Panc1 (cell line): ENCODE measurements at regions not wholly inside any gene's neighbourhood (a gene's known extent, or its start where the extent isn't known, plus 50 kb on each side); places are given as distances from the start of the nearest gene placed in this dataset.

ENCODE experiments used
- ATAC-seq: fragments of 200-7000 bp; cut with Tn5 transposase; 2 replicates; pipeline ENCODE4 v1.9.1; 2020; ENCODE audit warnings: mild to moderate bottlenecking, moderate library complexity
- BruUV-seq: library from RNA; stranded (reverse); fragments of 400-500 nt; replicated peaks from 2 replicates; lab custom pipeline; 2021; lab: Mats Ljungman, UMichigan
- CTCF ChIA-PET: fragments of 300-600 bp; sonication (Branson Sonifier 250); formaldehyde crosslinking; loops from one replicate; lab custom pipeline; 2022; ENCODE audit warnings: antibody characterized with exemption; lab: Charles Lee
- POLR2A ChIA-PET: fragments of 300-600 bp; sonication (Branson Sonifier 250); formaldehyde crosslinking; loops from one replicate; lab custom pipeline; 2022; ENCODE audit warnings: antibody characterized with exemption; lab: Charles Lee
- DNase-seq: peaks from one replicate; pipeline ENCODE4 v3.0.0-alpha.2; 2010; ENCODE audit warnings: low read depth, low spot score
- H3K27ac ChIP-seq: 2 replicates; pipeline ENCODE4 v1.5.1; 2011; ENCODE audit warnings: mild to moderate bottlenecking, low read length, inconsistent platforms
- H3K27me3 ChIP-seq: fragments of 200-500 bp; sonication (Bioruptor generic); 2 replicates; pipeline ENCODE4 v1.6.0; 2014; ENCODE audit warnings: low read length, inconsistent platforms; ENCODE audit not compliant: control insufficient read depth, insufficient read depth
- H3K36me3 ChIP-seq: fragments of 200-500 bp; sonication (Bioruptor generic); 2 replicates; pipeline ENCODE4 v1.5.1; 2014; ENCODE audit warnings: inconsistent platforms, mild to moderate bottlenecking, low read length, moderate library complexity; ENCODE audit not compliant: control insufficient read depth, insufficient read depth
- H3K4me1 ChIP-seq: 2 replicates; pipeline ENCODE4 v1.5.1; 2011; ENCODE audit warnings: inconsistent platforms, mild to moderate bottlenecking, low read length, moderate library complexity; ENCODE audit not compliant: control insufficient read depth, insufficient read depth
- H3K4me3 ChIP-seq, 2 experiments: 2 replicates each; pipeline ENCODE4 v1.5.1; 2011 to 2012; ENCODE audit warnings: low read depth in 2 of 2, low read length in 2 of 2, mild to moderate bottlenecking in 2 of 2, inconsistent platforms in 1 of 2, moderate library complexity in 1 of 2
- H3K9me3 ChIP-seq: fragments of 200-500 bp; sonication (Bioruptor generic); 2 replicates; pipeline ENCODE4 v1.5.1; 2014; ENCODE audit warnings: low read depth, mild to moderate bottlenecking, inconsistent platforms, low read length, moderate library complexity; ENCODE audit not compliant: control insufficient read depth, insufficient read depth
- CTCF ChIP-seq: fragments of 450-650 bp; IDR thresholded peaks from 2 replicates; pipeline ENCODE4 v1.5.1; 2017; ENCODE audit warnings: mild to moderate bottlenecking
- POLR2AphosphoS5 ChIP-seq: IDR thresholded peaks from 2 replicates; pipeline ENCODE4 v1.6.1; 2012; ENCODE audit warnings: mild to moderate bottlenecking, low read depth, low read length, moderate library complexity
- SIN3A ChIP-seq: IDR thresholded peaks from 2 replicates; pipeline ENCODE4 v1.6.1; 2012; ENCODE audit warnings: low read depth, mild to moderate bottlenecking, low read length, moderate library complexity, borderline replicate concordance; ENCODE audit not compliant: insufficient read depth
- TCF7L2 ChIP-seq: IDR thresholded peaks from 2 replicates; pipeline ENCODE4 v1.6.1; 2011; ENCODE audit warnings: mild to moderate bottlenecking, low read depth, low read length, inconsistent platforms
- in situ Hi-C: cut with HindIII; loops from 2 replicates; pipeline ENCODE4 v1.10.0; 2016; ENCODE audit warnings: low sequenced_read_pairs, low pct_unique_long_range_greater_than_20kb
- intact Hi-C: fragments of 100-400 bp; cut with micrococcal nuclease; formaldehyde crosslinking; loops from one replicate; pipeline ENCODE4 v1.10.0; 2022; ENCODE audit not compliant: unreplicated experiment
- TF ChIP-seq, protein P1 (sequence below), 2 experiments: IDR thresholded peaks; 2 replicates each; pipeline ENCODE4 v1.6.1; 2011 to 2012; ENCODE audit warnings: low read depth in 2 of 2, control low read depth in 1 of 2, low read length in 1 of 2, mild to moderate bottlenecking in 1 of 2, moderate library complexity in 1 of 2; ENCODE audit not compliant: insufficient read depth in 1 of 2

DNA sequence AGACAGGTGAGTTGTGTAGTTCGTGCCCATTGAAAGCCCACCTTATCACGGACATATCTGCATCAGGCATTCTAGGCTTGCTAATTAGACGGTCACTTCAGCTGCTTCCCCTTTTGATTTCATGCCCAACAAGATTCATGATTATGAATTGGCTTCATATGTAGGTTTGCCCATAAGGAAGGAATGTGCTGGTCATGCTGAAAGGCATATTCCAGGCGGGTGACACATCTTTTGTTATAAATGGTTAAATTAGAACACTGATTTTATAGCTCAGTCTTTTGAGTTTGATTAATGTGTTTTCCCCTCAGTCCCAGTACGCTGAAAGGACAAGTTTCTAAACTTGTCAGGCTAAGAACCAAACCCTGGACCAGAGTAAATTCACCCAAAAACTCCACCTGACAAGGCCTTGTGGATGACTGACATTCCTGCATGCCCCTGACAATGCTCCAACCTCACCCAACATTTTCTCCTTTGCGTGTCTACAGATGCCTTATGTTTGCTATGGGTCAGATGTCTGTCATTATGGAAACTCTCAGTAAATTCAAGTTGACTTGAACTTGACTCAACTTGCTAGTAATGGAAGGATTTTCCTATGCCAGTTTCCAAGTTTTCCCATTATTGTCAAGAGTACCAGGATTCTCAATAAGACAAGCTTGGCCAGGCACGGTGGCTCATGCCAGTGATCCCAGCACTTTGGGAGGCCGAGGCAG, 421.9 kb downstream of the PMP22 start:
- POLR2A ChIA-PET = no interaction called here
- H3K27ac ChIP-seq = no peak overlapping the region
- BruUV-seq = no TSS peak
- H3K4me3 ChIP-seq = no peak overlapping the region
- H3K27me3 ChIP-seq = no peaks in the 10 kb centered on the region
- in situ Hi-C loops (no loop called here), intact Hi-C loops (no loop called here)
- CTCF ChIA-PET = no interaction called here
- no peaks in the 10 kb centered on the region for H3K4me1 ChIP-seq
- DNase-seq (no peak), ATAC-seq (no peak)
- H3K9me3 ChIP-seq = no peaks in the 10 kb centered on the region
- TF ChIP-seq POLR2AphosphoS5 (no peak), SIN3A (no peak), CTCF (no peak), TCF7L2 (no peak)
- TF ChIP-seq, protein P1, sequence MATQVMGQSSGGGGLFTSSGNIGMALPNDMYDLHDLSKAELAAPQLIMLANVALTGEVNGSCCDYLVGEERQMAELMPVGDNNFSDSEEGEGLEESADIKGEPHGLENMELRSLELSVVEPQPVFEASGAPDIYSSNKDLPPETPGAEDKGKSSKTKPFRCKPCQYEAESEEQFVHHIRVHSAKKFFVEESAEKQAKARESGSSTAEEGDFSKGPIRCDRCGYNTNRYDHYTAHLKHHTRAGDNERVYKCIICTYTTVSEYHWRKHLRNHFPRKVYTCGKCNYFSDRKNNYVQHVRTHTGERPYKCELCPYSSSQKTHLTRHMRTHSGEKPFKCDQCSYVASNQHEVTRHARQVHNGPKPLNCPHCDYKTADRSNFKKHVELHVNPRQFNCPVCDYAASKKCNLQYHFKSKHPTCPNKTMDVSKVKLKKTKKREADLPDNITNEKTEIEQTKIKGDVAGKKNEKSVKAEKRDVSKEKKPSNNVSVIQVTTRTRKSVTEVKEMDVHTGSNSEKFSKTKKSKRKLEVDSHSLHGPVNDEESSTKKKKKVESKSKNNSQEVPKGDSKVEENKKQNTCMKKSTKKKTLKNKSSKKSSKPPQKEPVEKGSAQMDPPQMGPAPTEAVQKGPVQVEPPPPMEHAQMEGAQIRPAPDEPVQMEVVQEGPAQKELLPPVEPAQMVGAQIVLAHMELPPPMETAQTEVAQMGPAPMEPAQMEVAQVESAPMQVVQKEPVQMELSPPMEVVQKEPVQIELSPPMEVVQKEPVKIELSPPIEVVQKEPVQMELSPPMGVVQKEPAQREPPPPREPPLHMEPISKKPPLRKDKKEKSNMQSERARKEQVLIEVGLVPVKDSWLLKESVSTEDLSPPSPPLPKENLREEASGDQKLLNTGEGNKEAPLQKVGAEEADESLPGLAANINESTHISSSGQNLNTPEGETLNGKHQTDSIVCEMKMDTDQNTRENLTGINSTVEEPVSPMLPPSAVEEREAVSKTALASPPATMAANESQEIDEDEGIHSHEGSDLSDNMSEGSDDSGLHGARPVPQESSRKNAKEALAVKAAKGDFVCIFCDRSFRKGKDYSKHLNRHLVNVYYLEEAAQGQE (IDR thresholded peaks at IDR 0.05; ENCODE audit: insufficient read depth in 1 of 2, low read depth in 2 of 2, low read length in 1 of 2) = no peak
- H3K36me3 ChIP-seq = no peaks in the 10 kb centered on the region

- no peaks in the 10 kb centered on the region for H3K9me3 ChIP-seq
- no peak overlapping the region for H3K27ac ChIP-seq
- H3K4me1 ChIP-seq = no peaks in the 10 kb centered on the region
- no peaks in the 10 kb centered on the region for H3K27me3 ChIP-seq
- CTCF ChIA-PET = no interaction called here
- BruUV-seq = no TSS peak
- in situ Hi-C loops (no loop called here), intact Hi-C loops (no loop called here)
- H3K4me3 ChIP-seq = no peak overlapping the region
- DNase-seq (no peak), ATAC-seq (no peak)
- POLR2A ChIA-PET = no interaction called here
- TF ChIP-seq TCF7L2 (no peak), POLR2AphosphoS5 (no peak), CTCF (no peak), SIN3A (no peak)
- TF ChIP-seq, protein P1 (IDR thresholded peaks at IDR 0.05; ENCODE audit: insufficient read depth in 1 of 2, low read depth in 2 of 2, low read length in 1 of 2) = no peak
- no peaks in the 10 kb centered on the region for H3K36me3 ChIP-seq
Measured at GRCh38 chr17:14840616-14841231, 424.4 kb downstream of the PMP22 start.
